HG03103 (cell line): ENCODE measurements at regions not wholly inside any gene's neighbourhood (a gene's known extent, or its start where the extent isn't known, plus 50 kb on each side); places are given as distances from the start of the nearest gene placed in this dataset.
"Not testable (repeated sequence)": the region's sequence is repeated elsewhere in the genome, so short reads cannot be mapped to it uniquely, and the experiment has no call there.

Experiments used
- ATAC-seq: cut with Tn5 transposase; IDR thresholded peaks from one replicate; pipeline ENCODE4 v1.9.1; 2021; ENCODE audit warnings: low read depth; ENCODE audit not compliant: unreplicated experiment

DNA sequence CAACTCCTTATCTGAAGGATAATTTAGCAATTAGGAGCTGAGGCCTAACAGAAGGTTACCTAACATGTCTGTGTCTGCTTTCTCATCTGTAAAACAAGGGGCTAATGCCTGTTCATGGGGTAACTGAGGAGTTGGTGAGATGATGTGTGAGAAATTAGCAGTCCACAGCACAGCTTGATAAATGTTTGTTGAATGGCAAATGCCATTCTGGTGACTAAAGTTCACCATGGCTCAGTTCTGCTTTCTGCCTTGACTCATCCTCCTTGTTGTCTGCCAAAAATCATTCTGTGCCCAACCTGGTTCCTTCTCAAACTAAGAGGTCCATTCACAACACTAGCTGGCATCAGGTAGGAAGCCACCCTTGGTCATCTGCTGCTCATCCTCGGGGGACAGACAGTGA, 552.0 kb upstream of the KLF4 start:
- ATAC-seq = no peak

DNA sequence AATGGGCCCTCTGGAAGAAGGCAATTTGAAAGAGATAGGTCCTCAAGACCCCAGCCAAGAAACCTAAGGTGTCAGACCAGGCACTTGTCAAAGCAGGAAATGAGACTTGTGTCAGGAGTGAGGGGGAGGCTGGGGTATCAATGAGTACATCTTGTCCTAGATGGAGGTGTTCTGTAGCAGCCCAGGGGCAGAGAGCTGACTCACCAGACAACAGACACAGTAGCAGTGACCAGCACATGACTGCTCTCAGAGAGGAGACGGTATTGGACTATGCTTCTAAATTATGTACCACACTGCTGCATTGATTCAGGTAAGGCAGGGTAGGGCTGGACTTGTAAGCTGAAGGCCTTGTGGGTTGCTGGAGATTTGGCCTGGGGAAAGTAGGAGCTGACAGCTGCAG, 551.2 kb upstream of the KLF4 start:
- ATAC-seq = no peak

DNA sequence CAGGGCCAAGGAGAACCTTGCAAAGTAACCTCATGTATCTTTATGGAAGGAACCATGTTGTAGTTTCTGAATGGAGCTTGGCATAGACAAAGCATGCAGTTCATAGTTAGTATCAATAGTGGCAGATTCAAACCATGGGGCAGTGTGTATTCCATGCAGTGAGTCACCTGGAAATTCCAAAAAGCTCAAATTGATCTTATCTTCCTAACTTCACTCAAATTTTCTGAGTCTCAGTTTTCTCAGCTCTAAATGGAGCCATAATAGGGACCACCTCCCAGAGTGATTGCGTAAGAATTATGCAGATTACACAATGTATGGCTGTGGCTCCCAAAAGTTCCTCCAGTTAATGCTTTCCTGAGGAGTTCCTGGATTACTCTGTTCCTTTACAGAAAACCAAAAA, 549.9 kb upstream of the KLF4 start:
- no peak for ATAC-seq

DNA sequence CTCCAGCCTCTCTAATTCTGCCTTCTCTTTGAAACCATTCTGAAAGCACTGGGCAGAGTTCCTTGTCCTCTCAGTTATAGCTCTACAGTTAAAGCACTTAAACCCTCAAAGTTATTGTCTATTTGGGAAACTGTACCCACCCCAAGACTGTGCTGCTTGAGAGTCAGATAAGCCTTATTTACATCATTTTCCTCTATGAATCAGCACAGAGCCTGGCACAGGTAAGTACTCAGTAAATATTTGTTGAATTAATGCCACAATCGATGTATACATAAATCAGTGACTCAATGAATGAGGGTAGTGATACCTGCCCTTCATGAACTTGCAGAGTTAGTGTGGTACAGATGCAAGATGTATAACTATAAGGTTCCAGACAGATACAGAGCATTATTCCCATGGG, 549.4 kb upstream of the KLF4 start:
- ATAC-seq = no peak

DNA sequence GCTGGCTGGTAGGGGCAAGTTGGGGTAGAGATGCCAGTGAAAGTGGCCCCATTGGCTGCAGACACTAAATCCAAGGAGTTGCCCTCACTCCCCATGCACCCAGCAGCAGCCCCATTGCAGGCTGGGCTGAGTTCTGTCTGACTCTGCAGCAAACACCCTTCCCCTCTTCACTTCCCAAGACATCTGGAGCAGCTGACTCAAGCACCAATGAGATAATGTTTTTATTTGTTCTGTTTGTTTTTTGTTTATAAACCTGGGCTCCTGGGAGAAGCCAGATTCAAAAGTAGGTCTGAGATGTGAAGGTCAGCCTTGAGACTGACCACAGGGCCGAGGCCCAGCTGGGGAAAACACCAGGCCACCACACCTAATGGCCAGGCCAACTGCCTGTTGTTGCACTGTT, 545.9 kb upstream of the KLF4 start:
- no peak for ATAC-seq

DNA sequence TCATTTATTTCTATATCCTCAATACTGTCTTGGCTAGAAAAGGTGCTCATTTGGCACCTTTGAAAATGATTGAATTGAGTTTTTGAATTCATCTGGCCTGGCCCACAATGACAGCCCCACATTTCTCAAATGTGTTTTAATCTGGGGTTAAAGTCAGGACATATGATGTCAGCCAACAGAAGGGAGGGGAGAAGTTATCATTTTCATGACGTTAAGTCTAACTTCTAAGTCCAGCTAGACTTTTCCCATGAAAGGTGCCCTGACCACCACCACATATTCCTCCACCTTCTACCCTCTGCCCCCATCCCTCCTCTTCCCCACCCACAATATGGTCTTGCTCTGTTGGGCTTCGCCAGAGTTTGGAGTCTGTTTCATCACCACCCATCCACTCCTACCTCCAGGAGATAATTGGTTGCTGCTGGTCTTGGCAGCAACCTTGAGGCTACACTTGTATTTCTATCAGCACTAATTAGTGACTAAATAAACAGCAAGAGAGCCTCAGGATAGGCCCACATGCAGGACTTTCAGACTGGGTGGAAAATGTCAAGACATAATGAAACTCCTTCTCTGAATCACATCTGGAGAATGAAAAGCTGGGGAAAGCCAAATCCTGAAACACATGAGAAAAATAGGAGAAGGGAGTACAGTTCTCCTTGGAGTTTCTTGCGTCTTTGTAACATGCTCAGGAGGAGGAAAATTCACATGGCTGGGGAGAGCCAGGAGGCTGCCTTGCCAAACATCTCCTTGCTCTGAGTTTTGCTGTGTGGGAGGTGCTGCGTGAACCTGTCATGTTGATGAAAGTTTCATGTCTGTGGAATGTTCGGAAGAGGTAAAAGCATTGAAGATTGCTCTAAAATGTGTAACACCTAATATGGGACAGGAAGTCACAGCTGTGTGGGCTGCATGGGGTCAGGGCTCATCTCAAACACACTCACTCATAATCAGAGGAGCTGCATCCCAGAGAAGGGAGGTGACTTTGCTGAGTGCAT, 544.7 kb upstream of the KLF4 start:
- ATAC-seq = no peak

DNA sequence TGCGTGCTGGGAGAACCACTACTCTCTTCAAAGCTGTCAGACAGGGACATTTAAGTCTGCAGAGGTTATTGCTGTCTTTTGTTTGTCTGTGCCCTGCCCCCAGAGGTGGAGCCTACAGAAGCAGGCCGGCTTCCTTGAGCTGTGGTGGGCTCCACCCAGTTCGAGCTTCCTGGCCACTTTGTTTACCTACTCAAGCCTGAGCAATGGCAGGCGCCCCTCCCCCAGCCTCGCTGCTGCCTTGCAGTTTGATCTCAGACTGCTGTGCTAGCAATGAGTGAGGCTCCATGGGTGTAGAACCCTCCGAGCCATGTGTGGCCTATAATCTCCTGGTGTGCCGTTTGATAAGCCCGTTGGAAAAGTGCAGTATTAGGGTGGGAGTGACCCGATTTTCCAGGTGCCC, 542.5 kb upstream of the KLF4 start:
- not testable (repeated sequence) for ATAC-seq

DNA sequence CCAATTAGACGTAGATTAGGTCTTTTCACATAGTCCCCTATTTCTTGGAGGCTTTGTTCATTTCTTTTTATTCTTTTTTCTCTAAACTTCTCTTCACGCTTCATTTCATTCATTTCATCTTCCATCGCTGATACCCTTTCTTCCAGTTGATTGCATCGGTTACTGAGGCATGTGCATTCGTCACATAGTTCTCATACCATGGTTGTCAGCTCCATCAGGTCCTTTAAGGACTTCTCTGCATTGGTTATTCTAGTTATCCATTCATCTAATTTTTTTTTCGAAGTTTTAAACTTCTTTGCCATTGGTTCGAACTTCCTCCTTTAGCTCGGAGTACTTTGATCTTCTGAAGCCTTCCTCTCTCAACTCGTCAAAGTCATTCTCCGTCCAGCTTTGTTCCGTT, 541.7 kb upstream of the KLF4 start:
- not testable (repeated sequence) for ATAC-seq

DNA sequence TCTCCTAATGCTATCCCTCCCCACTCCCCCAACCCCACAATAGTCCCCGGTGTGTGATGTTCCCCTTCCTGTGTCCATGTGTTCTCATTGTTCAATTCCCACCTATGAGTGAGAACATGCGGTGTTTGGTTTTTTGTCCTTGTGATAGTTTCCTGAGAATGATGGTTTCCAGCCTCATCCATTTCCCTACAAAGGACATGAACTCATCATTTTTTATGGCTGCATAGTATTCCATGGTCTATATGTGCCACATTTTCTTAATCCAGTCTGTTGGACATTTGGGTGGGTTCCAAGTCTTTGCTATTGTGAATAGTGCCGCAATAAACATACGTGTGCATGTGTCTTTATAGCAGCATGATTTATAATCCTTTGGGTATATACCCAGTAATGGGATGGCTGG, 537.1 kb upstream of the KLF4 start:
- not testable (repeated sequence) for ATAC-seq

DNA sequence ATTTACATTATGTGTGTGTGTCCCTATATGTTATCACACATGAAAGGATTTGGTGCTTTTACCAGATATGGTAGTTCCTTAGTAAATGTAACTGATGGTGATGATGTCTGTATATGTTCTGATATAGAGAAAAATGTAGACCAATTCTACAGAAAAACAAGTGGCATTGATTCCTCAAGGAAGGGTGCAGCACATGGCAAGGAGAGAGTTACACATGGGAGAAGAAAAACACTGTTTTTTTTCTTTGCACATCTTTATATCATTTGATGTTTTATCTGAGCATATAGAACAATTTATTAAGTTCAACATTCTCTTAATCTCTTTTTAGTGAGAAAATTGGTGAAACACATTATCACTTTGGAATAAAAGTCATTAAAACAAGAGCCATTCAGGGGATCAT, 535.0 kb upstream of the KLF4 start:
- no peak for ATAC-seq

DNA sequence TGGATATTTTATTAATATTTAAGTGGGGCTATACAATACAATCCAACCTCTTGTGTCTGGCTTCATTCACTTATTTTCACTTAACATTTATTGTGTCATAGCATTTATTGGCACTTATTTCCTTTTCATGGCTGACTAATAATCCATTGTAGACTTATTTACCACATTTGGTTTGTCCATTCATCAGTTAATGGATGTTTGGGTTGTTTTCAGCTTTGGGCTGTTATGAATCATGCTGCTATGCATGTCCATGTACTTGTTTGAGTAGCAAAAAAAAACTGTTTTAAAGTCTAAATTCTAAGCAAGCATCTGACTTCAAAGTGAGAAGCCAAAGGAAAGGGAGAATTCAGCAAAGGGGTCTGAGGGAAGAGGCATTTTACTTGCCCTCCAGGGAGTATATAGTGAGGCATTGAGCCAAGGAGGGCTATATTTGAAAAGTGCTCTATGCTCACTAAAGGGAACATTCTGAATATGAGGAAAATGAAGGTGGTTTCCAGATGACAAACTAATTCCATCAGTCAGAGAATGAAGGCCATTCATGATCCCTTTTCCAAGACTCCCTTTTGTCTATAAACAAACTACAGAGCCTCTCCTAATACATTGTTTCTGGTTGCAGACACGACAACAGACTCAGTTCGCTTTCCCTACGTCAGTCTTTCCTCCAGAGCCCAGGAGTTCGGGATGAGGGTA, 532.8 kb upstream of the KLF4 start:
- no peak for ATAC-seq

DNA sequence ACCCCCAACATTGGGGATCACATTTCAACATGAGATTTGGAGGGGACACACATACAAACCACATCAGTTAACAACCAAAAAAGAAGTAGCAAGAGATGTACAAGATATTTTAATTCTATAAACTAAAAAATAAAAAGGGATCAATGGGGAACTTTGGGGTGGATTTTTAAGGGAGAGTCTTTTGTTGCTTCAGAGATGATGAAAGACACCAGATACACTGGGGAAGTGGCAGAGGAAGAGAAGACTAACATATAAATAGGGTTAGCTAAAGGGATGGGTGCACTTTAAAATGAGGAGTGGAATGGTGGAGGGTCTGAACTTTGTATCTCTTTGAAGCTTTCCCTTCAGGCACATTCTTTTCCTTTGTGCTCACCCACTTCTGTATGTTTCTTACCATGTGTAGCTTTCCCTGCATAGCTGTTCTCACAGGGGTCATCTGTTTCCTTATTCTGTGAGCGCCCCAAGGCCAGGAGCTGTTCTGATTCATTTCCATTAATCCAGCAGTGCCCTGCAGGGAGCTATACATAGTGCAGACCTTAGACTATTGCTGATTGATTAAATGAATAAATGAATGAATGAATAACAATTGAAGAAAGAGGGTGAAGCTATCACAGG, 531.6 kb upstream of the KLF4 start:
- no peak for ATAC-seq

DNA sequence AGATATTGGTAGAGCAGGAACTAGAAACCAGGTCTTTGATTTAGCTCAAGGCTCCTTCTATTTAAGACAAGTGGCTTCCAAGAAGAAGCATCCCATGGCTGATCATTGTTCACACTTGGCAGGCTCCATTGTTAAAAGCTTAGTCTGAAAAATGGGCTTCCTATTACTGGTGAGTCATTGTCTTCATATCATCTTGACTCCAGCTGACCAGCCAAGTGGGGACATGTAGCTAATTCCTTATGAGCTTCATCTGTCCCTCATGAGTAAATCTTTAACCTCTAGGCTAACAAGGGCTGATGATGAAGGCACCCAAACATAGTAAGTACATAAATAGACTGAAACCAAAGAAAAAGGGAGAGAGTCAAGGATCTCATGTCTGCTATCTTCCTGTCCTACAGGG, 530.3 kb upstream of the KLF4 start:
- no peak for ATAC-seq

DNA sequence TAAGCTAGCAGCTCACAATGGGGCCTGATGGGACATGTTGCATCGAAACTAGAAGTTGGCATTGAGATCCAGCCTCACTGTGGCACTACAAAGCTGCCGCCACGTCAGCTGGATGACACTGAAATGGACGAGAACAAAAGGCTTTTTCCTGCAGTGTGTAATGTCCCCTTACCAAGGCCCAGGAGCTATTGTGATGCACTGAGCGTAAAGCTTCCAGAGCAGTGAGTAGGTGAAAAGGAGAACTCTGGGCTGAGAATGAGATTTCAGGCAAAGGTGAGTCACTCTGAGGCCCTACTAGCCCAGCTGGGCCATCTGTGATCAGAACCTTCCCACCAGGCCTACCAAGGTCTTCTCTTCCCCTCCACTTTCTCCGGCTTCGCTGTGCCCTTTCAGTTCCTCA, 528.1 kb upstream of the KLF4 start:
- ATAC-seq = no peak

DNA sequence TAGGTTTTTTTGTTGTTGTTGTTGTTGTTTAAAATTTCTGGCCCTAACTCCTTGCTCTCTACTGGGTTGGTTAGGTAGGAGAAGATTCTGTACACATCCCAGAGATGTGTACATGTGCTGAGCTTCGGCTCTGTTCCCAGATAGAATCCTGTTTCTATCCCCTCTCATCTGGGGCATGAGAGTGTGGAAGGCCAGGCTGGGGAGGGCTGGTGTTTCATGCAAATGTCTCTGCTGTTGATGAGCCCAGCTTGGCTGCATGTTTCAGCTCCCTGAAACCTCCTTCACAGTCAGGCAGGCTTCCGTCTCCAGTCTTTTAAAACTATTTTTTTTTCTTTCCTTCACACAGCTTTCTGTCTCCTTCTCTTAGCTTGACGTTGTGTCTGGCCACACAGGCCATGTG, 526.9 kb upstream of the KLF4 start:
- ATAC-seq = no peak

DNA sequence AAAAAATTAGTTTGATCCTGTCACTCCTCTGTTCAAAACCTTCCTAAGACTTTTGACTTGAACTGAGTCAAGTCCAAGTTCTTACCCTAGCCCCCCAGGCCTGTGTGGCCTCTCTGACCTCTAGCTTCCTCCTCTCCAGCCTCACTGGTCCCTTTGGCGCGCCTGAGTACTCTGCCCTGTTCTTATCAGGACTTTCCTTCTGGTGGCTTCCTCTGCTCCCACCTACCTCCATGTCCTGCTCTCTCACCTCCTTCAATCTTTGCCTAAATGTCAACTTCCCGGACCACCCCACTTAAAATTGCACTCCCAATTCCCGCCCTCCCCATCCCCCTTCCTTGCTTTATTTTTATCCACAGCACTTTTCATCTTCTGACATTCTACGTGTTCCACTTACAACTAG, 526.1 kb upstream of the KLF4 start:
- no peak for ATAC-seq

DNA sequence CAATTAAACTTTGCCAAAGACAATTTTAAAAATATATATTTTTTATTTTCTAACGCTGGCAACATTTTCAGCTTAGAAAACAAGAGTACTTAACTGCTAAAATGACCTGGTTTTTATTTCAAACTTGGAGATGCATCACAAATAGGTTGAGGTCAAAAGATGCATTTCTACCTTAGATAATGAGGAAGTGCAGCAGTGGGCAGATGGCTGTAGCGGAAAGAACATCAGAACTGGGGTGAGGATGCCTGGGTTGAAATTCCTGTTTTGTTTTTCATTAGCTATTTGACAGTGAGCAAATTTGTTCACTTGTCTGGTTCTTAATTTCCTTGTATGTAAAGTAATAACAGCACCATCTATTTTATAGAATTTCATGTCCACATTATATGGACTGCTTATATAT, 524.8 kb upstream of the KLF4 start:
- no peak for ATAC-seq

DNA sequence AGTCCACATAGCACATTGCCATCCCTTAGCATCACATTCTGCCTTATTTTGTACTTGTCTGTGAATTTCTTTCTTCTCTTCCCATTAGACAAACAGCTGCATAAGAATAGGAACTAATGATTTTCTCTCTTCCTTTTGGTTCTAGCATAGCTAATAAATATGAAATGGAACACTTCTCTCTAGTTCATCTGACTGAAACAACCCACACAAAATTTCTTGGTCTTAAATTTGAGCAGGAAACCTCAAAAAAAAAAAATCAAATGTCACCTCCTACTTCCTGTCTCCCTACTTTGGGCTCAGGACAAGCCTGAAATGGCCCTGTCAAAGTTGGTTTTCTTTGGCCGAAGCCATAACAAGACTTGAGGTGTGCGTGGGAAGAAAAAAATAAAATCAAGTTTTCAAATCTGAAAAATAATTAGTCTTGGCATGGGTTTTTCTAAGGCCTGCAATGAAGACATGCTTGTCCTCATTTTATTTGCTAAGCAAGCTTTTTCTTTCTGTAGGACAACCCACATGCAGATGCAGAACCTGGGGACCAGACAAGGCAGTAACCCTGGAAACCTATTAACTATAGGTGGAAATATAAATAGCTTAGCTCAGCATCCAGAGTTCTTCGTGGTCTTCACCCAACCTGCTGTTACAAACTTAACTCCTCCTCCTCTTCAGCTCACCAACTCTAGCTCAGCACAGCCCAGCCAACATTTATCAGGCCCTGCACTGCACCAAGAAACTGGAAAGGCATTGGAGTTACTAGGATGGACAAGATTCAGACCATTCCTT, 523.5 kb upstream of the KLF4 start:
- no peak for ATAC-seq

DNA sequence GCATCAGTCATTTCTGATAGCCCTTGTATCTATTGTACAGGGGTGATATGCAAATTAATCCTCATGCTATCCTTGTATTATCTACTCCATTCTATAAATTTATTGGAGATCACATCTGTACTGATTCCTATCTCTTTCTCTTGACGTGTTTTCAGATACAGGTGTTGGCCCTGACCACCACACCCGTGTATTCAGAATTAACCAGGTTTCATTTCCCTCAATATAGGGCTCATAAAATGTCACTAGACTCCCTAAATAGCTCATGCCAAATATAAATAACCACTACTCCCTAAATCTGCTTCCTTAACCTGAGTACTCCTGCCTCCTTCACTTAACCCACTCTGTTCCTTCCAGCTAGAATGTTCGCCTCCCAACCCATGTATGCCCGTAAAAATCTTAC, 522.8 kb upstream of the KLF4 start:
- ATAC-seq = no peak

DNA sequence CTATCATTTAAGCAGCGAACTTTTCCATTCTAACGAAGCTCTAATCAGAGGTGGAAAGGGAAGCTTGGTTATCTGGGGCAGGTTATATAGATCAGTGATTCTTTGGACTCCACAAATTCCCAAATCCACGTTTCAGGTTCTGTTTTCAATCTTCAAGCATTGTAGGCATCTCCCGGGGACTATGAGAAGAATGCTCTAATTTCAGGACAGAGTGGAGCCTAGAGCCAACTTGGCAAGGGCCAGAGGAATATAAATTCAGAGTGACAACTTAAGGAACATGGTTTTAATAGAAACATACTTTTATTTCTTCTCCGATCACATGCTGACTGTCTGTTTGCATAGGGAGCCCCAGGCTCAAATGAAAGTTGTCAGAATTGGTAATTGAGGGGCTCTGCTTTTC, 514.0 kb upstream of the KLF4 start:
- ATAC-seq = no peak
